Activated CD8-positive, alpha-beta T cell treated with anti-CD3 and anti-CD28 coated beads for 36 hours (primary cell): ENCODE measurements at regions not wholly inside any gene's neighbourhood (a gene's known extent, or its start where the extent isn't known, plus 50 kb on each side); places are given as distances from the start of the nearest gene placed in this dataset.

ENCODE experiments used
- ATAC-seq: fragments of 200-7000 bp; cut with Tn5 transposase; one replicate; pipeline ENCODE4 v1.10.0; 2021; ENCODE audit warnings: mild to moderate bottlenecking, moderate library complexity
- CTCF ChIA-PET: fragments of 350-600 bp; sonication (Branson Sonifier 250); formaldehyde crosslinking; loops from one replicate; lab custom pipeline; 2021; ENCODE audit warnings: antibody characterized with exemption; lab: Charles Lee
- POLR2A ChIA-PET: fragments of 350-600 bp; sonication (Branson Sonifier 250); formaldehyde crosslinking; loops from one replicate; lab custom pipeline; 2021; ENCODE audit warnings: antibody characterized with exemption; lab: Charles Lee
- DNase-seq: peaks from one replicate; pipeline ENCODE4 v3.0.0-alpha.2; 2020
- H3K27ac Mint-ChIP-seq: one replicate; pipeline ENCODE4 v1.8.0; 2021; ENCODE audit warnings: mild to moderate bottlenecking, mixed read lengths
- H3K27me3 Mint-ChIP-seq: one replicate; pipeline ENCODE4 v1.8.0; 2021; ENCODE audit warnings: mixed read lengths
- H3K36me3 Mint-ChIP-seq: one replicate; pipeline ENCODE4 v1.8.0; 2021; ENCODE audit warnings: low read depth, mixed read lengths
- H3K4me1 Mint-ChIP-seq: one replicate; pipeline ENCODE4 v1.8.0; 2021; ENCODE audit warnings: low read depth, mixed read lengths
- H3K4me3 Mint-ChIP-seq: one replicate; pipeline ENCODE4 v1.8.0; 2021; ENCODE audit warnings: mild to moderate bottlenecking, moderate library complexity, mixed read lengths
- H3K9me3 Mint-ChIP-seq: one replicate; pipeline ENCODE4 v1.8.0; 2021; ENCODE audit warnings: mixed read lengths
- CTCF ChIP-seq: fragments of 200-600 bp; IDR thresholded peaks from one replicate; pipeline ENCODE4 v1.8.0; 2022; ENCODE audit warnings: antibody characterized with exemption, mild to moderate bottlenecking
- intact Hi-C: fragments of 100-400 bp; cut with micrococcal nuclease; formaldehyde crosslinking; loops from one replicate; pipeline ENCODE4 v1.10.0; 2022

GRCh38 chr11:115678942-115679341 lies 174.7 kb upstream of the CADM1 start:
- no peak overlapping the region for H3K4me3 Mint-ChIP-seq
- no peak for ATAC-seq
- no peak for DNase-seq
- H3K27ac Mint-ChIP-seq: no peak overlapping the region
- intact Hi-C loops: no loop called here
- no peaks in the 10 kb centered on the region for H3K36me3 Mint-ChIP-seq
- H3K27me3 Mint-ChIP-seq: peaks cover 3% of the 10 kb centered on the region
- ChIA-PET POLR2A (no interaction called here), CTCF (no interaction called here)
- TF ChIP-seq CTCF: no peak
- no peaks in the 10 kb centered on the region for H3K4me1 Mint-ChIP-seq
- H3K9me3 Mint-ChIP-seq: peaks cover 2% of the 10 kb centered on the region

GRCh38 chr11:115677190-115677589 lies 173.0 kb upstream of the CADM1 start:
- peaks cover 3% of the 10 kb centered on the region for H3K27me3 Mint-ChIP-seq
- intact Hi-C loops: no loop called here
- CTCF ChIA-PET: no interaction called here
- no peaks in the 10 kb centered on the region for H3K4me1 Mint-ChIP-seq
- H3K9me3 Mint-ChIP-seq: no peaks in the 10 kb centered on the region
- DNase-seq: no peak
- H3K4me3 Mint-ChIP-seq: no peak overlapping the region
- ATAC-seq: no peak
- POLR2A ChIA-PET: no interaction called here
- no peaks in the 10 kb centered on the region for H3K36me3 Mint-ChIP-seq
- TF ChIP-seq CTCF: no peak
- H3K27ac Mint-ChIP-seq: no peak overlapping the region

GRCh38 chr11:115676768-115677167 lies 172.6 kb upstream of the CADM1 start:
- no peaks in the 10 kb centered on the region for H3K4me1 Mint-ChIP-seq
- CTCF ChIA-PET: no interaction called here
- intact Hi-C loops: no loop called here
- H3K27me3 Mint-ChIP-seq: peaks cover 3% of the 10 kb centered on the region
- DNase-seq (no peak), ATAC-seq (no peak)
- no peaks in the 10 kb centered on the region for H3K36me3 Mint-ChIP-seq
- H3K27ac Mint-ChIP-seq: no peak overlapping the region
- no peak overlapping the region for H3K4me3 Mint-ChIP-seq
- TF ChIP-seq CTCF: no peak
- POLR2A ChIA-PET: no interaction called here
- H3K9me3 Mint-ChIP-seq: no peaks in the 10 kb centered on the region

- intact Hi-C loops: no loop called here
- CTCF ChIA-PET: no interaction called here
- DNase-seq: no peak
- Mint-ChIP-seq H3K9me3 (no peaks in the 10 kb centered on the region), H3K36me3 (no peaks in the 10 kb centered on the region), H3K4me3 (no peak overlapping the region), H3K27me3 (peaks cover 2% of the 10 kb centered on the region), H3K4me1 (no peaks in the 10 kb centered on the region), H3K27ac (no peak overlapping the region)
- POLR2A ChIA-PET: no interaction called here
- no peak for TF ChIP-seq CTCF
- no peak for ATAC-seq
These were observed 172.0 kb upstream of the CADM1 start for GRCh38 chr11:115676206-115676605.

GRCh38 chr11:115674937-115675544 lies 170.8 kb upstream of the CADM1 start:
- POLR2A ChIA-PET: no interaction called here

More at GRCh38 chr11:115674937-115675544, 170.8 kb upstream of the CADM1 start:
- Mint-ChIP-seq H3K36me3 (no peaks in the 10 kb centered on the region), H3K4me1 (no peaks in the 10 kb centered on the region), H3K27ac (no peak overlapping the region), H3K27me3 (no peaks in the 10 kb centered on the region), H3K9me3 (no peaks in the 10 kb centered on the region), H3K4me3 (no peak overlapping the region)
- intact Hi-C loops: no loop called here
- DNase-seq: no peak
- no peak for TF ChIP-seq CTCF
- no peak for ATAC-seq
- CTCF ChIA-PET: no interaction called here
